Mucosa of descending colon (tissue), 3 donors: ENCODE measurements at regions not wholly inside any gene's neighbourhood (a gene's known extent, or its start where the extent isn't known, plus 50 kb on each side); places are given as distances from the start of the nearest gene placed in this dataset.

Source experiments
- ATAC-seq: fragments of 200-7000 bp; cut with Tn5 transposase; one replicate; pipeline ENCODE4 v1.9.1; 2020; ENCODE audit warnings: mild to moderate bottlenecking, moderate library complexity
- DNase-seq, 3 donors: peaks; one replicate each; pipeline ENCODE4 v3.0.0-alpha.2; 2020
- H3K36me3 ChIP-seq: fragments of 200-600 bp; one replicate; pipeline ENCODE4 v1.8.0; 2021; ENCODE audit warnings: low read depth, mild to moderate bottlenecking
- H3K4me1 ChIP-seq: fragments of 200-600 bp; one replicate; pipeline ENCODE4 v1.8.0; 2021; ENCODE audit warnings: low read depth, mild to moderate bottlenecking
- H3K4me3 ChIP-seq: fragments of 200-600 bp; one replicate; pipeline ENCODE4 v1.8.0; 2021; ENCODE audit warnings: mild to moderate bottlenecking
- H3K9me3 ChIP-seq: fragments of 200-600 bp; one replicate; pipeline ENCODE4 v1.8.0; 2021; ENCODE audit warnings: mild to moderate bottlenecking
- CTCF ChIP-seq: fragments of 200-600 bp; IDR thresholded peaks from one replicate; pipeline ENCODE4 v1.8.0; 2022; ENCODE audit warnings: antibody characterized with exemption, mild to moderate bottlenecking
- intact Hi-C, 2 donors: fragments of 100-400 bp; cut with DNase I in 1 of 2; cut with micrococcal nuclease in 1 of 2; formaldehyde crosslinking; loops; one replicate each; pipeline versions ENCODE4 v1.11.0 to v1.11.1; 2022; cut with DNase I, micrococcal nuclease
- donor health status: DM: no; HTN: no; CAD: no; lungs with moderate emphysema.
- donor health status: DM: no; HTN: no; CAD: no.
- donor health status: DM: no; HTN: yes; CAD: no.

- H3K4me1 ChIP-seq: no peaks in the 10 kb centered on the region
- intact Hi-C loops: no loop called here
- no peaks in the 10 kb centered on the region for H3K36me3 ChIP-seq
- no peak overlapping the region for H3K4me3 ChIP-seq
- no peak for TF ChIP-seq CTCF
- DNase-seq: no peak
- ATAC-seq: no peak
- no peaks in the 10 kb centered on the region for H3K9me3 ChIP-seq
These were observed 284.0 kb upstream of the DEFB112 start for GRCh38 chr6:50333696-50334095.

- intact Hi-C loops: no loop called here
- TF ChIP-seq CTCF: no peak
- Histone ChIP-seq H3K4me3 (no peak overlapping the region), H3K36me3 (no peaks in the 10 kb centered on the region), H3K4me1 (no peaks in the 10 kb centered on the region), H3K9me3 (no peaks in the 10 kb centered on the region)
- ATAC-seq (no peak), DNase-seq (no peak)
These were observed 287.9 kb upstream of the DEFB112 start for GRCh38 chr6:50337532-50338122.

- intact Hi-C loops: no loop called here
- no peaks in the 10 kb centered on the region for H3K9me3 ChIP-seq
- no peak overlapping the region for H3K4me3 ChIP-seq
- no peaks in the 10 kb centered on the region for H3K36me3 ChIP-seq
- no peak for ATAC-seq
- DNase-seq: no peak
- TF ChIP-seq CTCF: no peak
- no peaks in the 10 kb centered on the region for H3K4me1 ChIP-seq
These were observed 303.9 kb upstream of the DEFB112 start for GRCh38 chr6:50353603-50354002.

DNA sequence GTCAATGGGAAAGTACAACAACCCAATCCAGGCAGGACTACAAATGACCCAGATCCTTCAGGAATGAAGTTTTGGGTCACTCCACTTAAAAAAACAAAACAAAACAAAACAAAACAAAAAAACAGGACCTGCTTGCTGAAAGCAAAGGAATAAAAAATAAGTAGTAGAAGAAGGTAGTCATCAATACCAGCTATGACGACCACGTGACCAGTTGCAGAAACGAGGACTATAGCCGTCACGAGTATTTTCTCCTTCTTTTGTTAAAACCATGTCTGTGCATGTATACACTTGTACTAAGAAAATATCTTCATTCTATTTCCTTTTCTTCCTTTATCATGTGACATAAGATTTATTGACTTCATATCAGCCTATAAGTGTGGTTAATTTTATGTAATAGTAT is 308.4 kb upstream of the DEFB112 start:
- Histone ChIP-seq H3K4me1 (no peaks in the 10 kb centered on the region), H3K4me3 (no peak overlapping the region), H3K9me3 (no peaks in the 10 kb centered on the region), H3K36me3 (no peaks in the 10 kb centered on the region)
- ATAC-seq (no peak), DNase-seq (no peak)
- no peak for TF ChIP-seq CTCF
- intact Hi-C loops: no loop called here

DNA sequence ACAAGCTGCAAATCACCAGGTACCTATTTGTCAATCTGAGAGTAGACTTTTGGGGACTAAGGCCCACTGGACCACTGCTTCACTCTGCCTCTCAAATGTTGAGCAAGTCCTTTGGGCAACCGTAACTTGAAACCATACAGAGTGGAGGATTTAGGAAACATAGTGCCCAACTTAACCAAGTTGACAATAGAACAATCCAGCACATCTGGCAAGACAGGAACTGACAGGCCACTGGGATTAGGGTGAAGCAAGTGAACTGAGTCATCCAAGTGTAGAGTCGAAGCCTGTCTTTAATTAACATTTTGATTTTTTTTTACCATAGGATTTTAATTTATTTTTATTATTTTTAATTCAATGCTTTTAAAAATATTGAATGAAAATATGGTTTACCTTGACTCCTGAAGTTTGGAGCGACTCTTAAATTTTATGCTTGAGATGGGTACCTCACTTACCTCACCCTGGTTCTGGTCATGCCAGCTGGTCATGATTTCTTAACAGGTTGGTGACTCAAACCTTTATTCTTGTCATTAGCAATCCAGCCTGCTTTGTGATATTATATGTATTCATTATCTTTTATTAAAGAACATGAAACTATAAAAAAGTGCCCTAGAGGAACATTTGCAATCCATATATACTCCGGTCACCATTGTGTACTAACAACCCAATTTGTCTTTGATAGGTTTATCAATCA is 312.1 kb upstream of the DEFB112 start:
- no peak for TF ChIP-seq CTCF
- Histone ChIP-seq H3K4me1 (no peaks in the 10 kb centered on the region), H3K4me3 (no peak overlapping the region), H3K36me3 (no peaks in the 10 kb centered on the region), H3K9me3 (no peaks in the 10 kb centered on the region)
- intact Hi-C loops: no loop called here
- no peak for ATAC-seq
- no peak for DNase-seq
